HCT116 (cell line): ENCODE measurements at regions not wholly inside any gene's neighbourhood (a gene's known extent, or its start where the extent isn't known, plus 50 kb on each side); places are given as distances from the start of the nearest gene placed in this dataset.

Experiments used
- CEBPB ChIP-seq: IDR thresholded peaks from 2 replicates; pipeline ENCODE4 v1.6.1; 2012; ENCODE audit warnings: low read depth
- EGR1 ChIP-seq: IDR thresholded peaks from 2 replicates; pipeline ENCODE4 v1.6.1; 2012; ENCODE audit warnings: low read depth
- POLR2A ChIP-seq: IDR thresholded peaks from 2 replicates; pipeline ENCODE4 v1.7.0; 2011; ENCODE audit warnings: borderline replicate concordance; ENCODE audit not compliant: insufficient read depth, insufficient read length; ENCODE audit errors: extremely low read depth
- REST ChIP-seq: IDR thresholded peaks from 2 replicates; pipeline ENCODE4 v1.6.1; 2012; ENCODE audit warnings: low read depth
- SIN3A ChIP-seq: IDR thresholded peaks from 2 replicates; pipeline ENCODE4 v1.6.1; 2012; ENCODE audit warnings: low read depth
- SP1 ChIP-seq: IDR thresholded peaks from 2 replicates; pipeline ENCODE4 v1.6.1; 2012; ENCODE audit warnings: low read depth
- YY1 ChIP-seq: IDR thresholded peaks from 2 replicates; pipeline ENCODE4 v1.6.1; 2011; ENCODE audit warnings: low read length, low read depth, moderate library complexity, mild to moderate bottlenecking; ENCODE audit not compliant: insufficient replicate concordance; ENCODE audit errors: extremely low read depth
- TF ChIP-seq, protein P1 (sequence below), 3 experiments: fragments of 200-600 bp in 1 of 3; sonication (generic) in 1 of 3; IDR thresholded peaks in 2 of 3; conservative IDR thresholded peaks in 1 of 3; 2 replicates each; pipeline ENCODE4 v1.5.1; 2012 to 2017; ENCODE audit warnings: low read depth in 2 of 3, low read length in 2 of 3, antibody characterized with exemption in 1 of 3, borderline replicate concordance in 1 of 3, control low read depth in 1 of 3, mild to moderate bottlenecking in 1 of 3, mixed read lengths in 1 of 3, mixed run types in 1 of 3, moderate library complexity in 1 of 3; ENCODE audit not compliant: insufficient read depth in 1 of 3

GRCh38 chr12:31860401-31860800 is 98.8 kb upstream of the RESF1 start:
- no peak for TF ChIP-seq SIN3A
- TF ChIP-seq, protein P1, sequence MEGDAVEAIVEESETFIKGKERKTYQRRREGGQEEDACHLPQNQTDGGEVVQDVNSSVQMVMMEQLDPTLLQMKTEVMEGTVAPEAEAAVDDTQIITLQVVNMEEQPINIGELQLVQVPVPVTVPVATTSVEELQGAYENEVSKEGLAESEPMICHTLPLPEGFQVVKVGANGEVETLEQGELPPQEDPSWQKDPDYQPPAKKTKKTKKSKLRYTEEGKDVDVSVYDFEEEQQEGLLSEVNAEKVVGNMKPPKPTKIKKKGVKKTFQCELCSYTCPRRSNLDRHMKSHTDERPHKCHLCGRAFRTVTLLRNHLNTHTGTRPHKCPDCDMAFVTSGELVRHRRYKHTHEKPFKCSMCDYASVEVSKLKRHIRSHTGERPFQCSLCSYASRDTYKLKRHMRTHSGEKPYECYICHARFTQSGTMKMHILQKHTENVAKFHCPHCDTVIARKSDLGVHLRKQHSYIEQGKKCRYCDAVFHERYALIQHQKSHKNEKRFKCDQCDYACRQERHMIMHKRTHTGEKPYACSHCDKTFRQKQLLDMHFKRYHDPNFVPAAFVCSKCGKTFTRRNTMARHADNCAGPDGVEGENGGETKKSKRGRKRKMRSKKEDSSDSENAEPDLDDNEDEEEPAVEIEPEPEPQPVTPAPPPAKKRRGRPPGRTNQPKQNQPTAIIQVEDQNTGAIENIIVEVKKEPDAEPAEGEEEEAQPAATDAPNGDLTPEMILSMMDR (IDR thresholded peaks at IDR 0.05 in 2 of 3, conservative IDR thresholded peaks at IDR 0.05 in 1 of 3; ENCODE audit: borderline replicate concordance in 1 of 3, insufficient read depth in 1 of 3, low read depth in 2 of 3, low read length in 2 of 3): no peak
- no peak for TF ChIP-seq CEBPB
- no peak for TF ChIP-seq YY1
- no peak for TF ChIP-seq REST
- TF ChIP-seq SP1: no peak
- no peak for TF ChIP-seq POLR2A
- TF ChIP-seq EGR1: no peak
